Mesendoderm (in vitro differentiated cells): ENCODE measurements at regions not wholly inside any gene's neighbourhood (a gene's known extent, or its start where the extent isn't known, plus 50 kb on each side); places are given as distances from the start of the nearest gene placed in this dataset.
A peak's percentile ranks its signal among the peaks of the same experiment; 100 is the strongest.

Source experiments
- DNase-seq: peaks from one replicate; pipeline ENCODE4 v3.0.0; 2013
- H2AK5ac ChIP-seq: 2 replicates; pipeline ENCODE4 v1.6.1; 2013; ENCODE audit warnings: low read length, inconsistent platforms
- H2BK120ac ChIP-seq: 2 replicates; pipeline ENCODE4 v1.6.1; 2013; ENCODE audit warnings: low read depth, mild to moderate bottlenecking, low read length, moderate library complexity, mixed read lengths
- H2BK15ac ChIP-seq: replicated peaks from 2 replicates; pipeline ENCODE4 v1.6.1; 2013; ENCODE audit warnings: low read depth, mild to moderate bottlenecking, moderate library complexity
- H2BK5ac ChIP-seq: 2 replicates; pipeline ENCODE4 v1.6.1; 2013; ENCODE audit warnings: low read length, inconsistent platforms
- H3K18ac ChIP-seq: 2 replicates; pipeline ENCODE4 v1.6.1; 2013; ENCODE audit warnings: mild to moderate bottlenecking, low read length, mixed read lengths
- H3K23ac ChIP-seq: one replicate; pipeline ENCODE4 v1.6.1; 2013; ENCODE audit warnings: low read length
- H3K27ac ChIP-seq: 2 replicates; pipeline ENCODE4 v1.5.1; 2013; ENCODE audit warnings: low read depth, mild to moderate bottlenecking, inconsistent platforms, low read length, moderate library complexity
- H3K27me3 ChIP-seq: 2 replicates; pipeline ENCODE4 v1.6.1; 2013; ENCODE audit warnings: low read length, control low read depth, mild to moderate bottlenecking, inconsistent platforms; ENCODE audit not compliant: insufficient read depth, poor library complexity
- H3K36me3 ChIP-seq: 2 replicates; pipeline ENCODE4 v1.6.1; 2013; ENCODE audit warnings: low read length, inconsistent platforms; ENCODE audit not compliant: control insufficient read depth, insufficient read depth
- H3K4ac ChIP-seq: one replicate; pipeline ENCODE4 v1.6.1; 2013; ENCODE audit warnings: low read depth, mild to moderate bottlenecking, low read length, moderate library complexity
- H3K4me1 ChIP-seq: 2 replicates; pipeline ENCODE4 v1.6.1; 2013; ENCODE audit warnings: low read depth, low read length, inconsistent platforms; ENCODE audit not compliant: control insufficient read depth
- H3K4me2 ChIP-seq: 2 replicates; pipeline ENCODE4 v1.6.1; 2013; ENCODE audit warnings: low read length
- H3K4me3 ChIP-seq: 2 replicates; pipeline ENCODE4 v1.5.1; 2013; ENCODE audit warnings: mild to moderate bottlenecking, low read length
- H3K56ac ChIP-seq: one replicate; pipeline ENCODE4 v1.6.1; 2013; ENCODE audit warnings: low read length
- H3K79me1 ChIP-seq: 2 replicates; pipeline ENCODE4 v1.6.1; 2013; ENCODE audit warnings: low read length, inconsistent platforms
- H3K79me2 ChIP-seq: 2 replicates; pipeline ENCODE4 v1.6.1; 2013; ENCODE audit warnings: mild to moderate bottlenecking, low read length; ENCODE audit not compliant: control insufficient read depth, insufficient read depth
- H3K9ac ChIP-seq: 2 replicates; pipeline ENCODE4 v1.6.1; 2013; ENCODE audit warnings: low read length, inconsistent platforms
- H4K5ac ChIP-seq: one replicate; pipeline ENCODE4 v1.6.1; 2013; ENCODE audit warnings: low read length
- H4K8ac ChIP-seq: one replicate; pipeline ENCODE4 v1.6.1; 2013; ENCODE audit warnings: low read depth, mild to moderate bottlenecking, control low read depth, low read length, moderate library complexity
- whole genome bisulfite sequencing: extraction: QIAGEN DNeasy Blood & Tissue Kit; methylation state at CpG from one replicate; pipeline ENCODE4 v1.1.7; 2013; ENCODE audit warnings: low lambda C conversion rate, missing lambda C conversion rate; ENCODE audit not compliant: insufficient coverage; ENCODE audit errors: extremely low coverage; 5-methylcytosine and 5-hydroxymethylcytosine counted together

DNA sequence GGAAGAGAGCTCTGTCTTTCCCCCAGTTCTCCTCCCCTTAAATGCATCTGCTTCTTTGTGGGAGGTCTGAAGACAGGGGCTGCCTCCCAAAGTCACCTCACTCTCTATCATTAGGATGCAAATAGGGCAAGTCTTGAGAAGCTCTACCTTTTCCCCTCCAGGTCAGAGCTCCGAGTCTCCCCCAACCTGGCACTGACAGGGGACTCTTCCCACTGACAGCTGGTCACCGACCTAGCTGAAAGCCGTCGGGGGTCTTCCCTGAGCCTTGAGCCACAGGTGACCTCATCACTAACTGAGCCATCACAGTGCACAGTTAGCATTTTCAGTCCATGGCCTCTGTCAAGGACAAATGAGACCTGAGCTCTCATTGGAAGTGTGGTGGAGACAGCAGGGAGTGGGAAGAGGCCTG is 386.7 kb downstream of the HACE1 start:
- Histone ChIP-seq H4K5ac (no peak overlapping the region), H3K4me1 (peaks cover 6% of the 10 kb centered on the region), H2BK5ac (no peak overlapping the region), H3K79me1 (no peaks in the 10 kb centered on the region), H2BK15ac (no peak overlapping the region), H3K9ac (no peak overlapping the region), H3K56ac (no peak overlapping the region), H4K8ac (no peak overlapping the region), H3K23ac (no peak overlapping the region), H3K4me3 (no peak overlapping the region), H2AK5ac (no peak overlapping the region), H2BK120ac (no peak overlapping the region), H3K18ac (no peak overlapping the region), H3K27me3 (no peaks in the 10 kb centered on the region), H3K4me2 (no peak overlapping the region), H3K79me2 (no peaks in the 10 kb centered on the region), H3K27ac (no peak overlapping the region), H3K4ac (no peak overlapping the region), H3K36me3 (no peaks in the 10 kb centered on the region)
- WGBS: no CpG with 5 or more reads among the region's 4 CpGs
- DNase-seq: peak; percentile 59

DNA sequence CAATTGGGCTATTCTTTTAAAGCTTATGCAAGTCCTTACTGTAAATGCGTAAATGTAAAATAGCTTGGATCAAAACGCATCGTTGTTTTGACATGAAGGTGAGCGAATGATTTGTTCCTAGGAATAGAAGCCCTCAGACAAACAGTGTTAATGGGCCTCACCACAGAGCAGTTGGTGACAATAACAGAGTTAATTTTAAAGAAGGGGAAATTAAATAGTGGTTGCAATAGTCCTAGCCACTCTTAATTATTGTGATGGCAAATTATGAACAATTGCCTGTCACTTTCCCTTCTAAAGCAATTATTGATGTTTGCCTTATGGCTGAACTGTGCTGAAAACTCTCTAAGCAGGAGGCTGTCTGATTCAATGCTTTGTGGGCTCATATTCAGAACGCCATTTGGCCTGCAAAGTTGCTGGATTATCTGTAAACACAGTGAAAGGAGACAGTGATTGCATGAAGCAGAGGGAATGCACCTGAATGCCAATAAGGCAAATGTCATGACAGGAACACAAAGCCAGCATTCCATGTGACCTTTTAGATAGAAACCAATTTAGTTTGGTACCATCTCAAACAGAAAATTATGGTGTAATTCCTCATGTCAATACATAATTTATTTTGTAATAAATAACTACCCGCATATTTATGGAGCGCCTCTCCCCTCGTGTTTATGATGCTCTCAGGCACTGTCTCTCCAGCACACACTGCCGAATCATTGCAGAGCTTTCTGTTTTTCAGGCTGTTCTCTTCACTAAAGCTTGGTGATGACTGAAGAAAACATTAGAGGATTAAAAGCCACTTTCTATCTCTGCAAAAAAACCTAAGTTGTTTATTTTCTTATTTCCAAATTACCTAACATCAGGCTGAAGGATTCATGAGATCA is 387.5 kb downstream of the HACE1 start:
- H2AK5ac ChIP-seq: no peak overlapping the region
- no CpG with 5 or more reads among the region's 9 CpGs for WGBS
- no peak overlapping the region for H3K4me3 ChIP-seq

DNA sequence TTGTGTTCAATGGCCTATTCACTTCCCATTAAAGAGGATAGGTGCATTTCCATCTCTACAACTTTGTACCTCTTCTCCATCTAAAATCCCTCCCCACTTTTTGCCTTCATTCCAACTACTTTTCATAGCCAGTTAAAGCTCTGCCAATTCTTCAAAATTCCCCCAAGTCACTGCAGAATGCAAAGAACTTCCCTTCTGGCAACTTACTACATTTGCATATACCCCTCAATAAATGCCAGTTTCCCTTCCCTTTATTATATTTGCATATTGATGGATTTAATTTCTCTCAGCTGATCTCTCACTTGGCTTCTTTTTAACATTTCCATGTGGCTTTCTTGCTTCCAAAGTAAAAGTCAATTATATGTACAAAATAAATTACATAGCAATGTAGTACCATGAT is 393.4 kb downstream of the HACE1 start:
- H2BK15ac ChIP-seq: no peak overlapping the region
- no peak overlapping the region for H3K27ac ChIP-seq
- H2BK5ac ChIP-seq: no peak overlapping the region
- H3K27me3 ChIP-seq: no peaks in the 10 kb centered on the region
- H2AK5ac ChIP-seq: no peak overlapping the region
- no peaks in the 10 kb centered on the region for H3K79me2 ChIP-seq
- H3K18ac ChIP-seq: no peak overlapping the region
- H3K4ac ChIP-seq: no peak overlapping the region
- DNase-seq: no peak
- H4K8ac ChIP-seq: no peak overlapping the region
- H3K4me3 ChIP-seq: no peak overlapping the region
- no peak overlapping the region for H3K9ac ChIP-seq
- H3K56ac ChIP-seq: no peak overlapping the region
- no peaks in the 10 kb centered on the region for H3K4me1 ChIP-seq
- no peaks in the 10 kb centered on the region for H3K79me1 ChIP-seq
- H3K36me3 ChIP-seq: no peaks in the 10 kb centered on the region
- H2BK120ac ChIP-seq: no peak overlapping the region
- H3K4me2 ChIP-seq: no peak overlapping the region
- no peak overlapping the region for H4K5ac ChIP-seq
- no peak overlapping the region for H3K23ac ChIP-seq

More for the DNA sequence above, 387.5 kb downstream of the HACE1 start:
- Histone ChIP-seq H3K79me1 (no peaks in the 10 kb centered on the region), H4K8ac (no peak overlapping the region), H2BK120ac (no peak overlapping the region), H3K4me2 (no peak overlapping the region), H3K9ac (no peak overlapping the region), H3K27ac (no peak overlapping the region), H3K56ac (no peak overlapping the region), H3K4ac (no peak overlapping the region), H3K18ac (no peak overlapping the region), H3K36me3 (no peaks in the 10 kb centered on the region), H2BK5ac (no peak overlapping the region), H3K79me2 (no peaks in the 10 kb centered on the region), H2BK15ac (no peak overlapping the region), H3K23ac (no peak overlapping the region), H3K4me1 (peaks cover 6% of the 10 kb centered on the region), H3K27me3 (no peaks in the 10 kb centered on the region), H4K5ac (no peak overlapping the region)
- no peak for DNase-seq

DNA sequence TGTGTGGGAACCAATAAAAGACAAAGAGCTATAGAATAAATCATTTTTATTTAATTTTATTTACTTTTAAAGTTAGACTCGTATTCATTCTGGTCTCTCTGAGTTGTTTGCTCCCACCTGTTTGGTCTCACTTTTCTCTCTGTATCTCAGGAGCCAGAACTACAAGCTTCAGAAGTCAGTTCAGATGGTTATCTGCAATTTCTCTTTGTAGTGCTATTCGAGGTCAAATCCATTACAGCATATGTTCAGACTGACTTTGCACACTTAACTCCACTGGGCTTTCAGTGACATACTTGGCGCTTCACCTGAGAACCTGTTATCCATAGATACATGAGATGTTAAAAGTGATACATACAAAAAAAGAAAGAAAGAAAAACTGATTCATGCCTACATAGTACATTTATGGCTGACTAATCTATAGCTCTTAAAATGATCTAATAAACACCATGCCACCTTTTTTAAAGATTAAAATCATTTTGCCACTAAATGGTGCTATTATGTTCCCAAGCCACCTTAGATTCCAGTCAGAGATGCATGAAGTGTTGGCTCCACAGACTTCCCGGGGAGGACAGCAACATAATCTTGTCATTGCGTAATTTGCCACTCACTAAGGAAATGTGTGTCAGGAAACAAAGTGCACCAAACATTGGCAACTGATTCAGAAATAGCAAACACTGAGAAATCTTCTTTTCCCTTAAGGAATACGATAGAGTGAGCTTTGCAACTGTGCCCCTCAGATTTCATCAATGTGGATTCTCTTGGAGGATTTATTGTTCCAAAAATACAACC is 396.7 kb downstream of the HACE1 start:
- H3K23ac ChIP-seq: no peak overlapping the region
- WGBS: no CpG with 5 or more reads among the region's 6 CpGs
- H3K36me3 ChIP-seq: no peaks in the 10 kb centered on the region
- H3K9ac ChIP-seq: no peak overlapping the region
- no peak overlapping the region for H2BK15ac ChIP-seq
- no peak overlapping the region for H3K27ac ChIP-seq
- H3K4me3 ChIP-seq: no peak overlapping the region
- no peaks in the 10 kb centered on the region for H3K4me1 ChIP-seq
- H3K4ac ChIP-seq: no peak overlapping the region
- H3K56ac ChIP-seq: no peak overlapping the region
- no peak overlapping the region for H2BK120ac ChIP-seq
- H4K5ac ChIP-seq: no peak overlapping the region
- H3K27me3 ChIP-seq: no peaks in the 10 kb centered on the region
- no peak overlapping the region for H2BK5ac ChIP-seq
- no peak overlapping the region for H4K8ac ChIP-seq
- no peaks in the 10 kb centered on the region for H3K79me2 ChIP-seq
- no peak overlapping the region for H3K18ac ChIP-seq
- H3K4me2 ChIP-seq: no peak overlapping the region
- no peaks in the 10 kb centered on the region for H3K79me1 ChIP-seq
- H2AK5ac ChIP-seq: no peak overlapping the region
- no peak for DNase-seq

DNA sequence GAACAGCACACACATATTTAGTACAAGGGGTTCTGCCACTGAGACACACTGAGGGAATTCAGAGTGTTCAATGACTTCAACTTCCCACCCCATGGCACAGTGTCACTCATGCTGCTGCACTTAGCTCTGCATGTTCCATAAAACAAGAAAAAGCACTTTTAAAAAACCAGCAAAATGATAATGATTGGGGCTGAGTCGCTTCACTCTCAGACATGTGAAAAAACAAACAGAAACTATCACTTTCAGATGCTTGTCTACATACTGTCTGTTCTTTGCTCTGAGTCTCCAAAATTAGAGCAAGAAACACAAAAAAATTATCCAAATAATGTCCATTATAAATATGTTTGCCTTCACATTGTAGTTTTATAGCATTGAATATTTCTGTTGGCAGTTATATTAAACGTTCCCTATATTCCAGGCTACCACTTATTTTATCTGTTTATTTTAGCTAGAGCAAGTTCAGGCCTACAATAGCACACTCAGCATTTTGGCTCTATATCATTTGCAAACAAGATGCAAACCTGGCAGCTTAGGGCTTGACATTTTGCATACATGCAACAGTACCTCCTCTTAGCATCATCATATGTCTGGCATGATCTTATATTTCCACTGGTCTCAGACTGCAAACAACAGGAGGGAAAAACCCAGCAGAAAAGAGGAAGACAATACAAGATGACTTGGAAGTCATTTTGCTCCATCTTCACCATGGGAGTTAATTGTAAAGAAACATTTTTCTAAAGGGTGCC is 398.8 kb downstream of the HACE1 start:
- Histone ChIP-seq H3K4ac (no peak overlapping the region), H3K27me3 (no peaks in the 10 kb centered on the region), H3K4me3 (no peak overlapping the region), H3K9ac (no peak overlapping the region), H3K23ac (no peak overlapping the region), H2BK15ac (no peak overlapping the region), H3K79me2 (no peaks in the 10 kb centered on the region), H3K36me3 (no peaks in the 10 kb centered on the region), H4K5ac (no peak overlapping the region), H3K4me2 (no peak overlapping the region), H3K56ac (no peak overlapping the region), H2BK120ac (no peak overlapping the region), H4K8ac (no peak overlapping the region), H3K79me1 (no peaks in the 10 kb centered on the region), H3K27ac (no peak overlapping the region), H2AK5ac (no peak overlapping the region), H3K4me1 (no peaks in the 10 kb centered on the region), H3K18ac (no peak overlapping the region), H2BK5ac (no peak overlapping the region)
- DNase-seq: no peak
- WGBS: no CpG with 5 or more reads among the region's 2 CpGs
